OCI-LY3 (cell line): ENCODE measurements at regions not wholly inside any gene's neighbourhood (a gene's known extent, or its start where the extent isn't known, plus 50 kb on each side); places are given as distances from the start of the nearest gene placed in this dataset.

Experiments used
- EZH2phosphoT487 ChIP-seq: fragments of 200-600 bp; shearing (Covaris generic); IDR thresholded peaks from 2 replicates; pipeline ENCODE4 v1.6.1; 2018; ENCODE audit warnings: antibody characterized with exemption, mixed run types, low read depth
- TF ChIP-seq, protein P1 (sequence below): fragments of 200-600, 300-600 bp; sonication (generic); IDR thresholded peaks from 2 replicates; pipeline ENCODE4 v1.5.1; 2014; ENCODE audit warnings: antibody characterized with exemption, low read length, low read depth

DNA sequence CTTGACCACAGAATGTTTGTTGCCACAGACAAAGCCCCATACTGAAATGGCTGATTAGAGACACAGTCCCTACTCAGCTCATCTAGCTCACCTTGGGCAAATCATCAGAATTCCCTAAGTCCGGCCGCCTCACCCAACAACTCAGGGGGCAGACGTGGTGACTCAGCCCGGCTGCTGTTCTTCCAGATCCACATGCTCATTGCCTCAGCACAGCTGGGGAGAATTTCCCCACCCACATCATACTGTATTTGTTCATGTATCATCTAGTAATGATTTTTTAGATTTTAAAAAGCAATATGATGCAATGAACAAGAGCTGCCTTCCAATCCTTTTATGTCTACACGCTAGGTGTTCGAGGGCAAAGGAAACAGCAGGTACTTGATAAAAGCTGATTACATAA is 333.8 kb upstream of the TENM3 start:
- TF ChIP-seq, protein P1, sequence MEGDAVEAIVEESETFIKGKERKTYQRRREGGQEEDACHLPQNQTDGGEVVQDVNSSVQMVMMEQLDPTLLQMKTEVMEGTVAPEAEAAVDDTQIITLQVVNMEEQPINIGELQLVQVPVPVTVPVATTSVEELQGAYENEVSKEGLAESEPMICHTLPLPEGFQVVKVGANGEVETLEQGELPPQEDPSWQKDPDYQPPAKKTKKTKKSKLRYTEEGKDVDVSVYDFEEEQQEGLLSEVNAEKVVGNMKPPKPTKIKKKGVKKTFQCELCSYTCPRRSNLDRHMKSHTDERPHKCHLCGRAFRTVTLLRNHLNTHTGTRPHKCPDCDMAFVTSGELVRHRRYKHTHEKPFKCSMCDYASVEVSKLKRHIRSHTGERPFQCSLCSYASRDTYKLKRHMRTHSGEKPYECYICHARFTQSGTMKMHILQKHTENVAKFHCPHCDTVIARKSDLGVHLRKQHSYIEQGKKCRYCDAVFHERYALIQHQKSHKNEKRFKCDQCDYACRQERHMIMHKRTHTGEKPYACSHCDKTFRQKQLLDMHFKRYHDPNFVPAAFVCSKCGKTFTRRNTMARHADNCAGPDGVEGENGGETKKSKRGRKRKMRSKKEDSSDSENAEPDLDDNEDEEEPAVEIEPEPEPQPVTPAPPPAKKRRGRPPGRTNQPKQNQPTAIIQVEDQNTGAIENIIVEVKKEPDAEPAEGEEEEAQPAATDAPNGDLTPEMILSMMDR = no peak
- no peak for TF ChIP-seq EZH2phosphoT487
